SK-N-SH (cell line): ENCODE measurements at regions not wholly inside any gene's neighbourhood (a gene's known extent, or its start where the extent isn't known, plus 50 kb on each side); places are given as distances from the start of the nearest gene placed in this dataset.

Experiments
- CTCF ChIA-PET: fragments of 300-600, 350-600 bp; formaldehyde crosslinking; extraction: SDS; loops from one replicate; lab custom pipeline; 2021; lab: Yijun Ruan, JAX
- POLR2A ChIA-PET: fragments of 350-600 bp; sonication (Branson Sonifier 250); formaldehyde crosslinking; extraction: SDS; loops from one replicate; lab custom pipeline; 2020; ENCODE audit warnings: antibody characterized with exemption, inconsistent platforms; lab: Yijun Ruan, JAX
- DNase-seq: peaks from one replicate; pipeline ENCODE4 v3.0.0; 2012
- H2AFZ ChIP-seq: fragments of 200-600 bp; sonication (generic); 2 replicates; pipeline ENCODE4 v1.8.1; 2016; ENCODE audit warnings: antibody characterized with exemption, mild to moderate bottlenecking, low read depth
- H3F3A ChIP-seq: fragments of 200-600 bp; sonication (generic); replicated peaks from 2 replicates; pipeline ENCODE3; 2016; ENCODE audit warnings: antibody characterized with exemption, mild to moderate bottlenecking; ENCODE audit not compliant: insufficient read depth
- H3K27ac ChIP-seq, 2 experiments: fragments of 200-500 bp in 1 of 2; fragments of 200-600 bp in 1 of 2; sonication (Bioruptor generic) in 1 of 2; sonication (generic), shearing (Covaris generic) in 1 of 2; 2 replicates each; pipeline versions ENCODE4 v1.5.1 to v1.6.1; 2014 to 2016; ENCODE audit warnings: low read depth in 2 of 2, inconsistent platforms in 1 of 2, low read length in 1 of 2, mild to moderate bottlenecking in 1 of 2, mixed read lengths in 1 of 2
- H3K27me3 ChIP-seq: fragments of 200-600 bp; sonication (generic), shearing (Covaris generic); 2 replicates; pipeline ENCODE4 v1.6.1; 2016; ENCODE audit warnings: mixed run types; ENCODE audit not compliant: insufficient read depth
- H3K36me3 ChIP-seq, 2 experiments: fragments of 200-500 bp in 1 of 2; fragments of 200-600 bp in 1 of 2; sonication (Bioruptor generic) in 1 of 2; sonication (generic) in 1 of 2; replicated peaks in 1 of 2; 2 replicates each; pipeline versions ENCODE3 to v1.5.1; 2014 to 2016; ENCODE audit warnings: low read length in 1 of 2, mild to moderate bottlenecking in 1 of 2; ENCODE audit not compliant: insufficient read depth in 2 of 2, control insufficient read depth in 1 of 2
- H3K4me1 ChIP-seq, 2 experiments: fragments of 200-500 bp in 1 of 2; fragments of 200-600 bp in 1 of 2; sonication (Bioruptor generic) in 1 of 2; sonication (generic), shearing (Covaris generic) in 1 of 2; 2 replicates each; pipeline versions ENCODE4 v1.5.1 to v1.6.1; 2014 to 2016; ENCODE audit warnings: low read depth in 1 of 2, low read length in 1 of 2, mixed run types in 1 of 2; ENCODE audit not compliant: insufficient read depth in 2 of 2, control insufficient read depth in 1 of 2
- H3K4me2 ChIP-seq: fragments of 200-600 bp; sonication (generic), shearing (Covaris generic); 2 replicates; pipeline ENCODE4 v1.6.1; 2017; ENCODE audit warnings: mixed run types
- H3K4me3 ChIP-seq, 2 experiments: fragments of 200-500 bp in 1 of 2; fragments of 200-600 bp in 1 of 2; sonication (Bioruptor generic) in 1 of 2; sonication (generic), shearing (Covaris generic) in 1 of 2; 2 replicates each; pipeline versions ENCODE4 v1.5.1 to v1.8.1; 2014 to 2016; ENCODE audit warnings: low read depth in 2 of 2, inconsistent platforms in 1 of 2, low read length in 1 of 2, mild to moderate bottlenecking in 1 of 2, mixed read lengths in 1 of 2, moderate library complexity in 1 of 2
- H3K79me2 ChIP-seq: fragments of 200-600 bp; sonication (generic); 2 replicates; pipeline ENCODE4 v1.8.1; 2017; ENCODE audit warnings: mild to moderate bottlenecking; ENCODE audit not compliant: insufficient read depth
- H3K9ac ChIP-seq: fragments of 200-600 bp; sonication (generic); 2 replicates; pipeline ENCODE4 v1.6.1; 2017; ENCODE audit warnings: mixed run types
- H3K9me2 ChIP-seq: fragments of 200-600 bp; sonication (generic); 2 replicates; pipeline ENCODE4 v1.6.1; 2017; ENCODE audit warnings: mixed run types
- H3K9me3 ChIP-seq: fragments of 200-600 bp; sonication (generic); 2 replicates; pipeline ENCODE4 v1.6.1; 2017; ENCODE audit warnings: mixed run types, mild to moderate bottlenecking, moderate library complexity
- H4K20me1 ChIP-seq: fragments of 200-600 bp; sonication (generic); 2 replicates; pipeline ENCODE4 v1.6.1; 2017; ENCODE audit warnings: mild to moderate bottlenecking, mixed run types; ENCODE audit not compliant: insufficient read depth
- CHD2 ChIP-seq: fragments of 150-350 bp; IDR thresholded peaks from 2 replicates; pipeline ENCODE4 v1.6.1; 2018; ENCODE audit warnings: low read length; ENCODE audit not compliant: partially characterized antibody
- ELF1 ChIP-seq: IDR thresholded peaks from 2 replicates; pipeline ENCODE4 v1.4.0; 2012
- EP300 ChIP-seq, 2 experiments: IDR thresholded peaks; 2 replicates each; pipeline versions ENCODE4 v1.4.0 to v1.6.1; 2012; ENCODE audit warnings: borderline replicate concordance in 1 of 2, low read depth in 1 of 2, low read length in 1 of 2
- EZH2phosphoT487 ChIP-seq: fragments of 200-600 bp; sonication (generic); IDR thresholded peaks from 2 replicates; pipeline ENCODE4 v1.6.1; 2017; ENCODE audit warnings: low read depth, mixed run types, mild to moderate bottlenecking, antibody characterized with exemption, moderate library complexity, borderline replicate concordance
- FOXJ3 ChIP-seq: sonication (generic); formaldehyde crosslinking; IDR thresholded peaks from 2 replicates; pipeline ENCODE4 v1.5.1; 2020; ENCODE audit warnings: mild to moderate bottlenecking, missing genetic modification reagents
- GATA2 ChIP-seq: sonication (generic); formaldehyde crosslinking; IDR thresholded peaks from 2 replicates; pipeline ENCODE4 v1.5.0; 2020; ENCODE audit warnings: mild to moderate bottlenecking, missing genetic modification reagents
- IRF3 ChIP-seq: fragments of 150-350 bp; IDR thresholded peaks from 2 replicates; pipeline ENCODE4 v1.6.1; 2016; ENCODE audit warnings: mild to moderate bottlenecking, low read depth, low read length
- JUND ChIP-seq: IDR thresholded peaks from 2 replicates; pipeline ENCODE4 v1.4.0; 2012
- MAX ChIP-seq: IDR thresholded peaks from 2 replicates; pipeline ENCODE4 v1.4.0; 2012; ENCODE audit warnings: low read depth
- POLR2AphosphoS5 ChIP-seq: IDR thresholded peaks from 2 replicates; pipeline ENCODE4 v1.6.1; 2012; ENCODE audit warnings: low read depth, low read length
- RAD21 ChIP-seq: IDR thresholded peaks from 2 replicates; pipeline ENCODE4 v1.6.1; 2012; ENCODE audit warnings: mild to moderate bottlenecking, low read length
- RCOR1 ChIP-seq: fragments of 150-350 bp; IDR thresholded peaks from 2 replicates; pipeline ENCODE4 v1.6.1; 2017; ENCODE audit warnings: antibody characterized with exemption, low read length
- RFX5 ChIP-seq: IDR thresholded peaks from 2 replicates; pipeline ENCODE4 v1.6.1; 2012; ENCODE audit warnings: mild to moderate bottlenecking, improper control_type of control experiment, low read length
- RXRA ChIP-seq: IDR thresholded peaks from 2 replicates; pipeline ENCODE4 v1.4.0; 2012; ENCODE audit warnings: low read depth, mild to moderate bottlenecking, borderline replicate concordance
- SIN3A ChIP-seq: IDR thresholded peaks from 2 replicates; pipeline ENCODE4 v1.6.1; 2012; ENCODE audit warnings: low read depth, mild to moderate bottlenecking, low read length, moderate library complexity, borderline replicate concordance
- TAF1 ChIP-seq: IDR thresholded peaks from 2 replicates; pipeline ENCODE4 v1.6.1; 2012; ENCODE audit warnings: low read depth, mild to moderate bottlenecking, low read length, moderate library complexity, borderline replicate concordance
- TCF12 ChIP-seq: IDR thresholded peaks from 2 replicates; pipeline ENCODE4 v1.4.0; 2012
- YY1 ChIP-seq: IDR thresholded peaks from 2 replicates; pipeline ENCODE4 v1.4.0; 2012; ENCODE audit warnings: low read depth, mild to moderate bottlenecking
- WGBS: methylation state at CpG from one replicate; pipeline ENCODE4 v1.1.6; 2017; ENCODE audit warnings: low lambda C conversion rate; 5-methylcytosine and 5-hydroxymethylcytosine counted together
- TF ChIP-seq, protein P1 (sequence below): fragments of 200-600 bp; sonication (generic); IDR thresholded peaks from 2 replicates; pipeline ENCODE4 v1.6.1; 2017; ENCODE audit warnings: antibody characterized with exemption, mild to moderate bottlenecking, moderate library complexity
- TF ChIP-seq, protein P2 (sequence below): IDR thresholded peaks from 2 replicates; pipeline ENCODE4 v1.4.0; 2012; ENCODE audit warnings: low read depth, borderline replicate concordance

GRCh38 chrX:138349351-138349750, 362.2 kb downstream of the FGF13 start:
- H3K79me2 ChIP-seq, result no peaks in the 10 kb centered on the region
- ChIA-PET POLR2A (no interaction called here), CTCF (no interaction called here)
- H2AFZ ChIP-seq, result no peak overlapping the region
- no peaks in the 10 kb centered on the region for H3K9me3 ChIP-seq
- H3F3A ChIP-seq, result no peaks in the 10 kb centered on the region
- H3K4me3 ChIP-seq, result no peak overlapping the region
- H3K9me2 ChIP-seq, result no peaks in the 10 kb centered on the region
- WGBS, result 1% methylated on average over 3 of the region's 3 CpGs
- DNase-seq, result no peak
- no peak overlapping the region for H3K27ac ChIP-seq
- H3K36me3 ChIP-seq, result no peaks in the 10 kb centered on the region
- H3K27me3 ChIP-seq, result no peaks in the 10 kb centered on the region
- H3K9ac ChIP-seq, result no peak overlapping the region
- no peaks in the 10 kb centered on the region for H4K20me1 ChIP-seq
- H3K4me2 ChIP-seq, result no peak overlapping the region
- no peak for TF ChIP-seq TAF1
- no peak for TF ChIP-seq ELF1
- TF ChIP-seq POLR2AphosphoS5, result no peak
- TF ChIP-seq TCF12, result no peak
- TF ChIP-seq, protein P1, sequence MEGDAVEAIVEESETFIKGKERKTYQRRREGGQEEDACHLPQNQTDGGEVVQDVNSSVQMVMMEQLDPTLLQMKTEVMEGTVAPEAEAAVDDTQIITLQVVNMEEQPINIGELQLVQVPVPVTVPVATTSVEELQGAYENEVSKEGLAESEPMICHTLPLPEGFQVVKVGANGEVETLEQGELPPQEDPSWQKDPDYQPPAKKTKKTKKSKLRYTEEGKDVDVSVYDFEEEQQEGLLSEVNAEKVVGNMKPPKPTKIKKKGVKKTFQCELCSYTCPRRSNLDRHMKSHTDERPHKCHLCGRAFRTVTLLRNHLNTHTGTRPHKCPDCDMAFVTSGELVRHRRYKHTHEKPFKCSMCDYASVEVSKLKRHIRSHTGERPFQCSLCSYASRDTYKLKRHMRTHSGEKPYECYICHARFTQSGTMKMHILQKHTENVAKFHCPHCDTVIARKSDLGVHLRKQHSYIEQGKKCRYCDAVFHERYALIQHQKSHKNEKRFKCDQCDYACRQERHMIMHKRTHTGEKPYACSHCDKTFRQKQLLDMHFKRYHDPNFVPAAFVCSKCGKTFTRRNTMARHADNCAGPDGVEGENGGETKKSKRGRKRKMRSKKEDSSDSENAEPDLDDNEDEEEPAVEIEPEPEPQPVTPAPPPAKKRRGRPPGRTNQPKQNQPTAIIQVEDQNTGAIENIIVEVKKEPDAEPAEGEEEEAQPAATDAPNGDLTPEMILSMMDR, result no peak
- TF ChIP-seq SIN3A, result no peak
- TF ChIP-seq YY1, result no peak
- TF ChIP-seq, protein P2, sequence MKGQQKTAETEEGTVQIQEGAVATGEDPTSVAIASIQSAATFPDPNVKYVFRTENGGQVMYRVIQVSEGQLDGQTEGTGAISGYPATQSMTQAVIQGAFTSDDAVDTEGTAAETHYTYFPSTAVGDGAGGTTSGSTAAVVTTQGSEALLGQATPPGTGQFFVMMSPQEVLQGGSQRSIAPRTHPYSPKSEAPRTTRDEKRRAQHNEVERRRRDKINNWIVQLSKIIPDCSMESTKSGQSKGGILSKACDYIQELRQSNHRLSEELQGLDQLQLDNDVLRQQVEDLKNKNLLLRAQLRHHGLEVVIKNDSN, result no peak
- TF ChIP-seq IRF3, result no peak
- TF ChIP-seq RCOR1, result no peak
- H3K4me1 ChIP-seq, result no peaks in the 10 kb centered on the region

DNA sequence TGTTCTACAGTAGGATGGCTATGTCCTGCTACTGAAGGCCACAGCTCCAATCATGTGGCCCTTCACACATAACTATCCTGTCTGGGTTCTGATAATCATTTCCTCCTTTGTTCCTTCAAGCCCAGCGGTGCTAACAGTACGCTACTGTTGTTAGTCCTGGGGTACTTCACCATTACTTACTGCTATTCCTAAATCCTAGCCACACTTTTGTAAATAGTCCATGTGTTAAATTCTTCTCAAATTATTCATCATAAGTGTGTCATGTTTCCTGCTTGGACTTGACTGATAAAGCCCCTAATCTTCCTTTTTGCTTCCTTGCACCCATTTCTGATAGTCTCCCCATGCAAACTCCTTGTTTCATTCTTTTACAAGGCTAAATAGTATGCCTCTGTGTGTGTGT, 332.6 kb downstream of the FGF13 start:
- Histone ChIP-seq H3K9me2 (no peaks in the 10 kb centered on the region), H4K20me1 (no peaks in the 10 kb centered on the region), H3K9me3 (no peaks in the 10 kb centered on the region), H3K36me3 (no peaks in the 10 kb centered on the region), H3K27me3 (no peaks in the 10 kb centered on the region), H3K27ac (no peak overlapping the region), H3K4me2 (no peak overlapping the region), H3K4me3 (no peak overlapping the region), H3F3A (no peaks in the 10 kb centered on the region), H3K9ac (no peak overlapping the region), H3K79me2 (no peaks in the 10 kb centered on the region), H2AFZ (no peak overlapping the region), H3K4me1 (no peaks in the 10 kb centered on the region)
- 7% methylated on average over 2 of the region's 2 CpGs for WGBS
- CTCF ChIA-PET, result no interaction called here
- DNase-seq, result no peak
- POLR2A ChIA-PET, result no interaction called here
- TF ChIP-seq FOXJ3 (CRISPR knock-in tag), result no peak
- no peak for TF ChIP-seq RCOR1
- TF ChIP-seq RFX5, result no peak
- no peak for TF ChIP-seq EP300 (IDR thresholded peaks at IDR 0.05; ENCODE audit: borderline replicate concordance in 1 of 2, low read depth in 1 of 2, low read length in 1 of 2)
- TF ChIP-seq RXRA, result no peak
- TF ChIP-seq CHD2, result no peak
- TF ChIP-seq, protein P1, result no peak
- TF ChIP-seq, protein P2, result no peak
- TF ChIP-seq JUND, result no peak
- TF ChIP-seq MAX, result no peak
- no peak for TF ChIP-seq EZH2phosphoT487
- no peak for TF ChIP-seq ELF1
- no peak for TF ChIP-seq RAD21
- TF ChIP-seq GATA2 (CRISPR knock-in tag), result no peak
